GM18868 (cell line): ENCODE measurements at regions not wholly inside any gene's neighbourhood (a gene's known extent, or its start where the extent isn't known, plus 50 kb on each side); places are given as distances from the start of the nearest gene placed in this dataset.
"Not testable (repeated sequence)": the region's sequence is repeated elsewhere in the genome, so short reads cannot be mapped to it uniquely, and the experiment has no call there.

Experiments used
- ATAC-seq: cut with Tn5 transposase; IDR thresholded peaks from one replicate; pipeline ENCODE4 v1.9.1; 2021; ENCODE audit warnings: mild to moderate bottlenecking, moderate library complexity; ENCODE audit not compliant: unreplicated experiment

DNA sequence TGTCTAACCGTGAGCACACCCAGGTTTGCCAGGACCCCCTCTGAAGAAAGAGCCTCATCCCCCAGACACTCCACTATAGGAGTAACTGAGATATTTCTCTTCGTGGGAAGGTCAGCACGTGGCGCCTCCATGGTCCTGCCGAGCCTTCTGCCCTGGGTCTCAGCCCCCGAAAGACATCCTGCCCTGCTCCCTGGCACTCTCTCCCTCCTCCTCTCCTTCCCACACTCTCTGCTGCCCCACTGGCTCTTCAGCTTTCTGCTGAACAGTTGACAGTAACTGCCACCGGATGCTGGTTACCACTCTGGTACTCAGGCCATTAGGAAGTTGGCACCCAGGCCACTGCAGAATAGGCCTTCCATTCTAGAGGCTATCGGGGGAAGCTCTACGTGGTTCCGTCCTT lies 185.2 kb downstream of the UACA start:
- no peak for ATAC-seq

DNA sequence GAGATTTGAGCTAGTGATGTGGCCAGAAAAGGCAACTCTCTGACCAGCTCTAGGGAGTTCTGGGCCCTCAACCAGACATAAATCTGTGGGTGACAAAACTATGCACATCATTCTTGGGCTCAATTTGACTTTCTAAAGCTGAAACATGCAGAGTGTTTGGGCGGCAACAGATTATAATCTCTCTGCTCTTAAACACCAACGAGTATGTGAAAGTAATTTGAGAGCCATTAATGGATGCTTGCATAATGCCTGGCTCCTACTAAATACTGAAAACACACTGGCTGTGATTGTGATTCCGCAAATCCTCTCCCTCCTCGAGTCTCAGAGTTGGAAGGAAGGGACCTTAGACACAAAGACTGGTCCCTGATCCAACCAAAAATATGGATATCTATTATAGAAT lies 186.7 kb downstream of the UACA start:
- no peak for ATAC-seq

DNA sequence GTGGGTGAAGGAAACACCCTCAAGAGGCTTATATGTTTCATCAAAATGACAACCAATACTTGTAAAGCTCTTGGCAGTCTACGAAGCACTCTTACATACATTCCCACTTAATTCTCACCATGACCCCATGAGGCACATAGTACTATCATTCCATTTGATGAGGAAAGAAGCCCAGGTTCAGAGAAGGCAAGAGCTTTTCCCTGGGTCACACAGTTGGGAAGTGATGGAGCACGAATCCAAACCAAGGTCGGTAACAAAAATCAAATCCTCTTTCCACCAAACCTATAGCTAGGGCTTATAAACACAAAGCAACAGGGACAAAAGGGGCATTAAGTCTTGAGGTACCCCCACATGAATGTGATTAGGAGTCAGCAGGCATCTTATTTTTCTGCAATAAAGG lies 187.1 kb downstream of the UACA start:
- ATAC-seq = no peak

DNA sequence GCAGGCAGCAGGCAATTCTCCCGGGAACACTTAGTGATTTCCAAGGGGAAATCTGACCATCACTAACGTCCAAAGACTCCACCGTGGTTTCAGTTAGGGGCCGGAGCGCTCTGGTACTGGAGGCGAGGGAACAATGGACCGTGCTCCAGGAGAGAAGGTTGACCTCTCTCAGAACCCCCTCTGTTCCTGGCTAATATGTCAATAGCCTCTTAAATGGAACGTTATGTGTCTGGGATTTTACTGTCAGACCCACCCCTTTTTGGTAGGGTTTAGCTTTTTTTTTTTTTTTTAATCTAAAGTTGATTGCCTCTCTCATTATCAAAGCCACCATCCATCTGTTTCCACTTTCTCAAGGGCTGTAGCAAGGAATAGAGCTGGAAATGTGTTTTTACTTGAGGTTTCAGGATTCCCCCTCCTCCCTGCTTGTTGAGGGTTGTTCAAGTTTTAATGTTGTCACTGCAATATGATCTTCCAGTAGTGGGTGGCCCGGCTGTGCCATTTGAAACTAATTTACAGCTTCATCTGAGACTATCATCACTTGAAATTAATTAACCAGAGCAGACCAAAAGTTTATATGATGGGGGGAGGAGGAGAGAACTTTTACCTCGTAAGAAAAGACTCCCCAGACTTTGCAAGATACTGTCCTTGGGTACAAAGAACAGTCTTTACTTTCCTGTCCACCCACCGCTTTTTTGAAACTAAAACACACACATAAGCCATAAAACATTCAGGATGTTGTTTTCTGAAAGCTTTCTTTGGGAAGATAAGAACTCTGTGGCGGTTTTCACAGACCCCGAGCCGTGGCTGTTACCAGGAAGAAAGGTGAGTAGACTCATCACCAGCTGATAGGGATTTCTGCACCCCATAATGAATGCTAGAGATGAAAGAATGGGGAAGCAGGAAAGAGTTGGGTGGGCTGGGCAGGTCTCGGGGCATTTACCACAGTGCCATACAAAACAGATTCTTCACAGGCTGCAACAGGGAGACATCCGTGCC lies 187.8 kb downstream of the UACA start:
- no peak for ATAC-seq

DNA sequence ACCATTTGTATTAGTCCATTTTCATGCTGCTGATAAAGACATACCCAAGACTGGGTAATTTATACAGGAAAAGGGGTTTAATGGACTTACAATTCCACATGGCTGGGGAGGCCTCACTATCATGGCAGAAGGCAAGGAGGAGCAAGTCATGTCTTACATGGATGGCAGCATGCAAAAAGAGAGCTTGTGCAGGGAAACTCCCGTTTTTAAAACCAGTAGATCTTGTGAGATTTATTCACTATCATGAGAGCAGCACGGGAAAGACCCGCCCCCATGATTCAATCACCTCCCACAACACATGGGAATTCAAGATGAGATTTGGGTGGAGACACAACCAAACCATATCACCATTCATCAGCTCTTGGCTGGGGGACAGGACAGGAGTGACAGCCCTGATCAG lies 189.0 kb downstream of the UACA start:
- not testable (repeated sequence) for ATAC-seq

DNA sequence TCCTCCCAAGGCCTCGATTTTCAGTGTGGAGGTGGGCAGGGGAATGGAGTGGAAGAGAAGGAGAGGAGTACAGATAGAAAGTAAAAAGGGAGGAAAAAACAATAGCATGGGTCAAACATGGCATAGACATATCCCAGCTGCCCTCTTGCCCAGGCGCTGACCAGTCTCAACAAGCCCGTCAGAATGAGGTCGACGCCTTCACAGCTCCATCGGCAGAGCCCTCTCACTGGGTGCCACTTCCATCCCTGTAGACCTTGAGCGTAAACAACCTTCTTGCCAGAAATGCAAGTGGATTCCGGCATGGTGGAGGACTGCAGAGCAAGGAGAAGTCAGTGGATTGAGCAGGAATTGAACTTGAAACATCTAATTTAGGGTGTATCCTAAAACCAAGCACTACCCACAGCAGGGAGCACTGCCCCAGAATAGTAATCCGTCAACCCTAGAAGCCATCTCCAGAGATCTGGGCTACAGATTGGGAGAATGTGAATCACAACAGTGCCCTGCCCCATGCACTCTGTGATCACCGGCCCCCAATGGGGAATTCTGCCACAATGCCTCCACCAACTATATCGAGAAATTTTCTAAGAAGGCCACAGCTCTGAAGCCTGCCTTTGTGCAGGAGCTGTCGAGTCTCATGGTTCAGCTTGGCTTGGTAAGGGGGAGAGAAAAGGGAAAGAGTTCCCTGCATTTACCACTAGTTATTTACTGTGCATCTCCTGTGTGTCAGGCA lies 190.1 kb downstream of the UACA start:
- no peak for ATAC-seq

DNA sequence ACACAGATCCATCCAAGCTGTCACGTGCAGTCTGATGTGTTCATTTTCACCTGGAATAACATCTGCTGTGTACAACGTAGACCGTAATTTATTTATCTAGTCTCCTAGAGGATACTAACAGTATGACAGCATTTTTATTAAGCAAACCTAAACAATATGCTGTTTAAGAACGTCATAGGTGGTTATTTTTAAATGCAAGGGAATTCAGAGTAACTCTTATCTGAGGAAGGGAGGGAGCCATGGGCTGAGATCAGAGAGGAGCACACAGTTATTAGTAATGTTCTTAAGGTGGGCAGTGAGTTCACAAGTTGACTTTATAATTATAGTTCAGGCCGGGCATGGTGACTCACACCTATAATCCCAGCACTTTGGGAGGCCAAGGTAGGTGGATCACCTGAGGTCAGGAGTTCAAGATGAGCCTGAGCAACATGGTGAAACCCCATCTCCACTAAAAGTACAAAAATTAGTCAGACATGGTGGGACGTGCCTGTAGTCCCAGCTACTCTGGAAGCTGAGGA lies 193.6 kb downstream of the UACA start:
- ATAC-seq = no peak

DNA sequence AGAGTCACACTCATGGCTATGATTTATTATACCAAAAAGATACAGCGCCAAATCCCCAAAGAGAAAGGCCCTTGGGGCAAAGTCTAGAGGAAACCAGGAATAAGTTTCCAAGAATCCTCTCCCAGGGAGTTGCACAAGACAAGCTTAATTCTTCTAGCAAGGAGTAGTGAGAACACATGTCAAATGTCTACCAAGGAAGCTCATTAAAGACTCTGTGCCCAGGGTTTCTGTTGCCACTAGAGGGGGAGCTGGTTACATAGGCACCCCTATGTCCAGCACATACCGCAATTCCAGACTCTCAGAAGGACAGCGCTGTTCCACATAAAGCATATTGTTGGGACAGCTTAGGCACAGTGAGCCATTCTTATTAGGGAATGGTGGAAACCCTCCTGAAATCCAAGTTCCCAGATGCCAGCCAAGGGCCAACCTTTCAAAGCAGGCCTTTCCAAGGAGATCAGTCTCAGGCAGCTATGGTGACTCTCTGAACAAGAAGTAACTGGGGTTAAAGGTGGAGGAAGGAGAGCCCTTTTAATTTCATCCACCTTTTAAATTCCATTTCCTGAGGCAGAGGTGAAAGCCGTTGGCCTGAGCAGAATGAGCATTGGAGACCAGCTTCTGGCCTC lies 194.2 kb downstream of the UACA start:
- ATAC-seq = no peak

DNA sequence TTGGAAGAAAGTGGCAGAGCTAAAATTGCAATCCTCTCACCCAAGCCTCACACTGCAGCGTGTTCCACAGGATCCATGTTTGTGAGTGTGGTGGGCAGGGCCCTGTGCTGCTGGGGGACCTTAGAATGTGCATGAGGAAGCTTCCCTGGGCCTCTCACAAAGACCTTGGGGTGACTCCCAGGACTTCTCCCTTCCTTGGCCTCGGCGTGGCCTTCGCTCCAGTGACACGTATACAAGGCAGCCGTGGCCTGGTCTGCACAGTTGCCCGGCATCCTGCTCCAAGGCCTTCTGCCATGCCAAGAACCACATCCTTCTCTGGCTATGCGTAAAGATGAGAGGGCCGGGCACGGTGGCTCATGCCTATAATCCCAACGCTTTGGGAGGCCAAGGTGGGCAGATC lies 196.4 kb downstream of the UACA start:
- no peak for ATAC-seq

DNA sequence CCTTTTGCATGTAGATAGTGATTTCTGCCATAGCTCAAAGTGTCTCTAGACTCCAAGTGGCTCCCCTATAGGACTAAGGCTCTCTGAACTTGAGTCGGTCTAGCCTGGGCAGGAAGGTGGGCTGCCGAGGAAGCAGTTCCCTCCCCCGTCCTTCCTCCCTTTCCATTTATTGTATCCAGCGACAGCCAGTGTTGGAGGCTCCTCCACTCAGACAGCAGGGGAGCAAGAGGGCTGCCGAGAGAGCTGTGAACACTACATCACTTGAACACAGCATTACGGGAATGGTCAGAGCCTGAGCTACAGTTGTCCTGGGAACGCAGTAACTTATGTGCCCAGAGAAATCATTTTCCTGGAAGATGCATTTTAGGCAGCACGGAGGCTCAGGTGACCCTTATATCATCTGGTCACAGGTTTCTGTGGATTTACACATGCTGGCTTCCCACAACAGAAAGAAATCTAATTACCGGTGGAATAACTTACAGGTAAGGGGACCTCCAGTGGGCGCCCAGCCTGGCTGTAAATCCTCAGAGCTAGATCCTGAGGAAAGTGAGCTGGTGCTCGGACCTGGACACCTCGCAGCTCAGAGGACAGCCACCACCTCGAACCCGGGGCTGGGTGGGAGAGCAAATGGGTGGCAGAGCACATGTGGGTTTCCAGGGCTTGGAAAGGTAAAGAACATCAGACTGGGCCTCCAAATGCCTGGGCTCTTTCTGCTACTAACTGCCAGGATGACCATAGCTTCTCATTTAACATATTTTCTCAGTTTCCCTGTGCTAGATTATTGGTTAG lies 197.1 kb downstream of the UACA start:
- ATAC-seq = no peak

DNA sequence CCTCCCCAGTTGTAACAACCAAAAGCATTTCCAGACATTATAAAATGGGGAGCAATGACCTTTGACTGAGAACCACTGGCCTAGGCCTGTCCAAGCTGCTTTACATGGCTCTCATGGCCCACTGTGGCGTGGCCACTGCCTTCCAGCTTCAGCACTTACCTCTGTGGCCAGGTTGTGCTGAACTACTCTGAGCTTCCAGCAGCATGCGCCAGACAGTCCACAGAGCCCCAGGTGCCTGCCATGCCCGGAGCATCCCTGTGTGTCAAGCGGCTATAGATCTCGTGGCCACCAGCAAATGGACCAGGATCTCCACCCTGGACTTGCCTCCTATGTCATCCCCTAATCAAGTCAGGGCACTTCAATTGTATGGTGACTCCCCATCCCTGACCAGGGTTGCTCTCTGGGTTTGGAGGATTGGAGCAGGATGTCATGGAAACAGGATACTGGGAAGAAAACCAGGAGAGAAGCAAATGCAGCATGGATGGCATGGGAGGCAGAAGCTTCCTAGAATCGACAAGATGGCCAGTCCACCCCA lies 199.7 kb downstream of the UACA start:
- ATAC-seq = no peak

DNA sequence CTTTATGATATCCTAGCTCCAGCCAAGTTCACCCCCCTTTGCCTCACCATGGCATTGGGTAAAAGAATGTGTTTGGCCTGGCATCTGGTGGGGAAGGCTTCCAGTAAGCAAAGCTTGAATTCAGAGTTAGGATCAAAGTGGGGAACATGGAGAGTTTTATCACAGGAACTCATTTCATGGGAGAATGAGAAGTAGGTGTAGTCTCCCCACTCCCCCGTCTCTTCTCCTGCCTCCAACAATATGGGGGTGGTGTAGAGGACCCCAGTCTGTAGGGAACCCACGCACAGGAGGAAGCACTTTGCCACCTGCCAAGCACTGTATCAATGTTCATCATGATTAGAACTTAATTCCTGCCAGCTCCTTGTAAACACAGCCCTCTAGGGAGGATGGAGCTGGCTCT lies 200.5 kb downstream of the UACA start:
- no peak for ATAC-seq

DNA sequence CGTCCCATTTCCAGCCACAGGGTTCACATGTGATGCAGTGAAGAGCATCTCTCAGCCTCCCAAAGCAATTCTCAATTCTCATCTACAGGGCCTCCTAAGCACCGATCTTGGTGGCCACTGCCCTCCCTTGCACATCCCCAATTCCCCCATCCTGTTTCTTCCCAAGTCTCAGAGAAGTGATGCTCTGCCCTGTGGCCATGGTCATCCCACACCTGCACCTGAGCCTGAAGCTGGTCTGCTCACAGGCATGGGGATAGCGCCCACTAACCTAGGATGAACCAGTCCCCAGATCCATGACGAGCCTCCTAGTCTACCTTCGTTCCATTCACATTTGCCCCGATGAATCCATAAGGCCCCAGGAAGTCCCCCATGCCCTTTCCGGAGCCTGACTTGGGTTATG lies 201.5 kb downstream of the UACA start:
- ATAC-seq = no peak

DNA sequence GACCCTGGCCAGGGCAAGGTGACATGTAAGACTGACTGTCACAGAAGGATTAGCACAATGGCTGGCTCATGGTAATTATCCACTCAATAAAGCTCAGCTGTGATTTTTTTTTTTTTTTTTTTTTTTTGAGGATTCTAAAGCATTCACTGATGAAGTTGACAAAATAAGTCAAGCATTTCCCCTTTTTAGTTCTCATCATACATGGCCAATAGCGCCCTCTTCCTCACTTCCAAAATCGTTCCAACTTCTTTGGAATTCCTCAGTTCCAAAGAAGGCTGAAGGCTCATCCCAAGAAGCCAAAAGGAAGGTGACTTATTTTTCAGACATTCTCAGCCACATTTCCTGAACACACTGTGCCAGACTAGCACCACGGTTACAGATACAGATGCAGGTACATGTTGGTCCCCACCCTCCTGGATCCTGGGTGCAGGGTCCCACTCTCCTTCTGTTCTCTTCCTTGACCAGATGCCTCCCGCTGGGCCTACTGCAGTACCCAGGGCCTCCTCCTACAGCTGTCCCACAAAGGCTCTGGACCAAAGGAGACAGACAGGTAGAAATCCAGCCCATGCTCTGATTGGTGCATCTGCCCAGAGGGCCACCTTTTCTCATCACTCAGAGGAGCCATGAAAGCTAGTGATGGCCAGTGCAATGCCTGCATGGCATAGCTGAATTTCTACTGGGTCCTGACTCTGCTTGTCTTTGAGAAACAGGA lies 202.6 kb downstream of the UACA start:
- no peak for ATAC-seq

DNA sequence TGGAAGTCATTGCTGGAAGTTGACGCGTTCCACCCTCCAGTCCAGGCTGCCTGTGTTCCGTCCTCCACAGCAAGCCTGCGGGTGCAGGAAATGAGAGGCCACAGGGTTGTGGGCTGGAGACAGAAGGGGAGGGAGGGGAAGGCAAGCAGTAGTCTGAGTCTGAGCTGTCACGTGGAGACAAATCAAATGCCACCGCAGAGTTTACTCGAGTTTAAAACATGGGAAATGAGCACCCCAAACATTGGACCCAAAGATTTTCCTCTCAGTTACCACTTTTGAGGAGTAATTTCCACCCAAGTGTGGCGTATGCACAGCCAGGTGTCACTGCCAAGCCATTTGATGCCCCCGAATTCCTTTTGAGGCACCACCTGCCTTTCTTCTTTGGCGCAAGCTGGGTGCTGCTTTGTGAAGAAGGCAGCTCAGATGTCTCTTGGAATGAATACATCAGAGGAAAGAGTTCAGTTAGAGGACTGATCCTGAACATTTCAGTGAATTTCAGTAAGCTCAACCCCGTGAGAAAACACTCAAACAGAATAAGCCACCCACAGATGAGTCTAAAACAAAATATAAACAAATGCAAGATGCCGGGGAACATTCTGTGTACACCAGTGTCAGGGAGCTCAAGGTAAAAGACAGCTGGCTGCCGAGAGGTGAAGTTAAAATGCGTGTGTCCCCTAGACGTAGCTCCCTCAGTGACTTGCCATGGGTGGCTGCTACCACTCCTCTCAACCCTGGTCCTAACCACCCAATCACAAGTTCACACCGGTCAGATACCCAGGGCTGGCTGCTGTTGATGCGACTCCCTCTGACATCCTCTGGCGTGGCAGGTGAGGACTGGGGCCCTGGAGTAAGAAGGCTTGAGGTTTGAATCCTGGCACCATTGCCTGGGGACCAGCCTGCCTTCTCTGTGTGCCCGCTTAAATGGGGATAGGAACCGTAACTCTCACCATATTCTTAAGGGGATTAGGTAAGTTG lies 203.8 kb downstream of the UACA start:
- ATAC-seq = no peak

DNA sequence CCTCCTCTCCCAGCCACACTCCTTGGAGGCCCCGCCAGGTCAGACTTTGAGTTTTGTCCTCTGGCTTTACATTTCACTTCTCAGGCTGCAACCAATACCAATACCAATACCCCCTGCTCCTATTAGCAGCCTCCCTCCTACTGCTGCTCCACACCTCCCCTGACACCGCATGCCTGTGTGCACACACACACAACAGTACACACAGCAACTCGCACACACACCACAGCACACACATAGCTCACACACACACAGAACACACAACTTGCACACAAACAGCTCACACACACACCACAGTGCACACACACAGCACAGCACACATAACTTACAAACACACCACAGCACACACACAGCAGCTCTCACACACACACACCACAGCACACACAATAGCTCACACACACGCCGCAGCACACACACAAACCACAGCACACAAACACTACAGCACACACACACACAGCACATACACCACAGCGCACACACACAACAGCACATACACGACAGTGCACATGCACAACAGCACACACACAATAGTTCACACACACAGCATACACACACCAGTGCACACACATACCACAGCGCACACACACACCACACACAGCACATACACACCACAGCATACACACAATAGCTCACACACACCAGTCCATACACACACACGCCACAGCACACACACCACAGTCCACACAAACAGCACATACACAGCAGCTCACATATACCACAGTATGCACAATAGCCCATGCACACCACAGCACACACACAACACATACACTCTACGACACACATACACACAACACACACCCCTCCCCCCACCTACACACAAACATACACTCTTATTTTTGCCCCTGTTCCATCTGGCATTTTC lies 204.7 kb downstream of the UACA start:
- ATAC-seq = no peak

DNA sequence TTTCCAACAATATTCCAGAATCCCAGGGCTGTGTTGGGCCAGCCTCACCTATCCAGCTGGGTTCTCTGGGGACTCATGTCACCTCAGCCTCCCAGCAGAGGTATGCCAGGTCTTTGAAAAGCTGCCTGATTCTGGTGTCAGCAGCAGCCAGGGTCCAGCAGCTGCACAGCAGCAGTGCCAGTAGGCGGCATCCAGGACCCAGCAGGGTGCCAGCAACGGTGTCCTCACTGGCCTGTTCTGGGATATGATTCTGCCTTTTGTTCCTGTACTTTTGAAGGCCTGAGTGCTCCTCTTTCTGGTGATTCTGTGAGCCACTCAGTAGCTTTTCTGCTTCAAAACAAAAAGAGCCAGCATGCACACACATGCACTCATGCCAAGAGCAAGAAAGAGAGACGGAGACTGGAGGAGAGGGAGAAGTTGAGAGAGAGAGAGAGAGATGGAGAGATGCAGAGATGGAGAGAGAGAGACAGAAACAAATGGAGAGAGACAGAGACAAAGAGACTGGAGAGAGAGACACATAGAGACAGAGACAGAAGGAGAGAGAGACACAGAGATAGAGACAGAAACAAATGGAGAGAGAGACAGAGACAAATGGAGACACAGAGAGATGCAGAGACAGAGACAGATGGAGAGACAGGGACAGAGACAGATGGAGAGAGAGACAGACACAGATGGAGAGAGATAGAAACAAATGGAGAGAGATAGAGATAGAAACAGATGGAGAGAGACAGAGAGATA lies 205.7 kb downstream of the UACA start:
- no peak for ATAC-seq
